22Rv1 (cell line): ENCODE measurements at regions not wholly inside any gene's neighbourhood (a gene's known extent, or its start where the extent isn't known, plus 50 kb on each side); places are given as distances from the start of the nearest gene placed in this dataset.

ENCODE experiments used
- CTCF ChIP-seq: fragments of 450-650 bp; IDR thresholded peaks from 2 replicates; pipeline ENCODE4 v1.5.1; 2017; ENCODE audit warnings: mild to moderate bottlenecking
- ZFX ChIP-seq: fragments of 450-650 bp; IDR thresholded peaks from 2 replicates; pipeline ENCODE4 v1.6.1; 2017; ENCODE audit warnings: antibody characterized with exemption, borderline replicate concordance

GRCh38 chr11:93251922-93252321, 54.1 kb upstream of the SLC36A4 start:
- TF ChIP-seq CTCF (no peak), ZFX (no peak)
